ENCODE measurements at regions not wholly inside any gene's neighbourhood (a gene's known extent, or its start where the extent isn't known, plus 50 kb on each side); places are given as distances from the start of the nearest gene placed in this dataset.

- H3K27ac ChIP-seq, result no peak overlapping the region
- DNase-seq (ENCODE audit: low spot score), result no peak
- POLR2A ChIA-PET (ENCODE audit: low non-redundant PET), result no interaction called here
- TF ChIP-seq, protein P1, sequence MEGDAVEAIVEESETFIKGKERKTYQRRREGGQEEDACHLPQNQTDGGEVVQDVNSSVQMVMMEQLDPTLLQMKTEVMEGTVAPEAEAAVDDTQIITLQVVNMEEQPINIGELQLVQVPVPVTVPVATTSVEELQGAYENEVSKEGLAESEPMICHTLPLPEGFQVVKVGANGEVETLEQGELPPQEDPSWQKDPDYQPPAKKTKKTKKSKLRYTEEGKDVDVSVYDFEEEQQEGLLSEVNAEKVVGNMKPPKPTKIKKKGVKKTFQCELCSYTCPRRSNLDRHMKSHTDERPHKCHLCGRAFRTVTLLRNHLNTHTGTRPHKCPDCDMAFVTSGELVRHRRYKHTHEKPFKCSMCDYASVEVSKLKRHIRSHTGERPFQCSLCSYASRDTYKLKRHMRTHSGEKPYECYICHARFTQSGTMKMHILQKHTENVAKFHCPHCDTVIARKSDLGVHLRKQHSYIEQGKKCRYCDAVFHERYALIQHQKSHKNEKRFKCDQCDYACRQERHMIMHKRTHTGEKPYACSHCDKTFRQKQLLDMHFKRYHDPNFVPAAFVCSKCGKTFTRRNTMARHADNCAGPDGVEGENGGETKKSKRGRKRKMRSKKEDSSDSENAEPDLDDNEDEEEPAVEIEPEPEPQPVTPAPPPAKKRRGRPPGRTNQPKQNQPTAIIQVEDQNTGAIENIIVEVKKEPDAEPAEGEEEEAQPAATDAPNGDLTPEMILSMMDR (conservative IDR thresholded peaks at IDR 0.05; ENCODE audit: low read depth), result no peak
- CTCF ChIA-PET, result interaction anchor here (0.6 kb wide), 3 partner anchors 100 to 1899 kb away, joined by 3 read pairs; no protein-coding TSS in a partner anchor
Measured at GRCh38 chr1:199907361-199907760, 120.1 kb upstream of the NR5A2 start.

DNA sequence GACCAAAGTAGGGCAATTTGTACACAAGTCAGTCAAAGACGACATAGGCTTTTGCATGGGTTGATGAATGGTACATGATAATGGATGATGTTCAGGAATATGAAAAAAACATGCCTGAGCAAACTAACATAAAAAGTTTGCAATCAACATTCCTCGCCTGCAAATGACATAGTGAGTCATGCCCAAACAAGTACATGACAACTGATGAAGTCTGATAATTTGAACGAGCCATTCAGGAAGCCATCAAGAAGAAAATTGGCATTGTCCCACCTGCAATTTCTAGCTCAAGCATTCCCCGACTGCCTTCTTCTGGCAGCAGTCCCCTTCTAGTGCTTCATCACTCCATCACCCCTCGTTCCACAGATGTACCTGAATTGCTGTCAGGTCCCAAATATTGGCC is 118.4 kb upstream of the NR5A2 start:
- DNase-seq (ENCODE audit: low spot score), result peak; percentile 71
- peak overlapping the region; percentile 54 for H3K27ac ChIP-seq
- POLR2A ChIA-PET (ENCODE audit: low non-redundant PET), result interaction anchor here (0.5 kb wide), 1 partner anchor 20 kb away, joined by 3 read pairs; no protein-coding TSS in a partner anchor
- CTCF ChIA-PET, result interaction anchor here (0.7 kb wide), 1 partner anchor 131 kb away, joined by 3 read pairs; no protein-coding TSS in a partner anchor
- TF ChIP-seq, protein P1 (conservative IDR thresholded peaks at IDR 0.05; ENCODE audit: low read depth), result no peak

- no peak for DNase-seq (ENCODE audit: low spot score)
- POLR2A ChIA-PET (ENCODE audit: low non-redundant PET), result no interaction called here
- no peak overlapping the region for H3K27ac ChIP-seq
- TF ChIP-seq, protein P1 (conservative IDR thresholded peaks at IDR 0.05; ENCODE audit: low read depth), result no peak
- CTCF ChIA-PET, result no interaction called here
Measured at GRCh38 chr1:199913318-199913717, 114.2 kb upstream of the NR5A2 start.

DNA sequence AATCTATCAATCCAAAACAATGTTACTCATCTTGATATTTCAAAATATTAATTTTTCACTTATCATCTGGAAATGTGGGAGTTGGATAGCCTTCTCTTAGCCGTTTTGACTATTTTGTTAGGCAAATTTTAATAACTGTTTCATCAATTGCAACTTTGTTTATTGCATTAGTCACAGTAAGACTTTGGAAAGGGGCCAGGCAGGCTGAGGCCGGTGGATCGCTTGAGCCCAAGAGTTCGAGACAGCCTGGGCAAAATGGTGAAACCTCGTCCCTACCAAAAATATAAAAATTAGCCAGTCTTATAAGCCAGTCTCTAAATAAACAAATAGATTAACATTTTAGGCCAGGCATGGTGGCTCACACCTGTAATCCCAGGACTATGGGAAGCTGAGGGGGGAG is 113.0 kb upstream of the NR5A2 start:
- no peak overlapping the region for H3K27ac ChIP-seq
- ChIA-PET CTCF (no interaction called here), POLR2A (ENCODE audit: low non-redundant PET) (no interaction called here)
- TF ChIP-seq, protein P1 (conservative IDR thresholded peaks at IDR 0.05; ENCODE audit: low read depth), result no peak
- DNase-seq (ENCODE audit: low spot score), result no peak

GRCh38 chr1:199918196-199918769 is 109.2 kb upstream of the NR5A2 start:
- CTCF ChIA-PET, result interaction anchor here (0.5 to 0.7 kb wide), 4 partner anchors 27 to 434 kb away, joined by 3 read pairs; no protein-coding TSS in a partner anchor
- POLR2A ChIA-PET (ENCODE audit: low non-redundant PET), result interaction anchor here (0.6 kb wide), 1 partner anchor 17 kb away, joined by 3 read pairs; no protein-coding TSS in a partner anchor
- TF ChIP-seq, protein P1 (conservative IDR thresholded peaks at IDR 0.05; ENCODE audit: low read depth), result no peak
- H3K27ac ChIP-seq, result no peak overlapping the region
- DNase-seq (ENCODE audit: low spot score), result no peak

- DNase-seq (ENCODE audit: low spot score), result no peak
- POLR2A ChIA-PET (ENCODE audit: low non-redundant PET), result no interaction called here
- CTCF ChIA-PET, result interaction anchor here (0.6 to 1.2 kb wide), 2 partner anchors 126 to 1381 kb away, joined by 3 to 4 read pairs; no protein-coding TSS in a partner anchor
- no peak overlapping the region for H3K27ac ChIP-seq
- TF ChIP-seq, protein P1 (conservative IDR thresholded peaks at IDR 0.05; ENCODE audit: low read depth), result no peak
Measured at GRCh38 chr1:199920635-199921034, 106.9 kb upstream of the NR5A2 start.
